Activated CD4-positive, alpha-beta T cell treated with anti-CD3 and anti-CD28 coated beads for 4 hours (primary cell): ENCODE measurements at regions not wholly inside any gene's neighbourhood (a gene's known extent, or its start where the extent isn't known, plus 50 kb on each side); places are given as distances from the start of the nearest gene placed in this dataset.

Experiments used
- DNase-seq, 2 donors: peaks; one replicate each; pipeline ENCODE4 v3.0.0-alpha.2; 2020

GRCh38 chr4:108324450-108324849 is 155.7 kb upstream of the LEF1 start:
- DNase-seq, result no peak

- no peak for DNase-seq
Measured at GRCh38 chr4:108322497-108322896, 153.8 kb upstream of the LEF1 start.

- no peak for DNase-seq
Measured at GRCh38 chr4:108320061-108320460, 151.3 kb upstream of the LEF1 start.

GRCh38 chr4:108317377-108317776 is 148.6 kb upstream of the LEF1 start:
- DNase-seq, result no peak

DNA sequence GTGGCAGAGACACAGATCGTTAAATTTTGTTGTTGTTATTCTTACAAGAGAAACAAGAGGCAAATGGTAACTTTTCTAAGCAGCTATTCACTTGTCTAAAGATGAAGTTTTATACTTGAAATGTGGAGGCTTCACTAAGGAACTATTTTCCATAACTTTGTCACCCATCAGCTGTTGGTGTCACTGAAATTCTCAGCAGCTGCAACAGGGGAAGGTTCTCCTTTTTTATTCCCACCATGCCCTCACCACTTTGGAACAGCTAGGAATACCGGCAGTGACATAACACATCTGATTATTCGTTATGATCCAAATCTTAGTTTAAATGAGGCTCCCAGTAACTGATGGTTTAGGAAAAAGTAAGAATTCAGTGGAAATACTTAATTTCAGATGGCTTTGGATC is 147.0 kb upstream of the LEF1 start:
- no peak for DNase-seq

DNA sequence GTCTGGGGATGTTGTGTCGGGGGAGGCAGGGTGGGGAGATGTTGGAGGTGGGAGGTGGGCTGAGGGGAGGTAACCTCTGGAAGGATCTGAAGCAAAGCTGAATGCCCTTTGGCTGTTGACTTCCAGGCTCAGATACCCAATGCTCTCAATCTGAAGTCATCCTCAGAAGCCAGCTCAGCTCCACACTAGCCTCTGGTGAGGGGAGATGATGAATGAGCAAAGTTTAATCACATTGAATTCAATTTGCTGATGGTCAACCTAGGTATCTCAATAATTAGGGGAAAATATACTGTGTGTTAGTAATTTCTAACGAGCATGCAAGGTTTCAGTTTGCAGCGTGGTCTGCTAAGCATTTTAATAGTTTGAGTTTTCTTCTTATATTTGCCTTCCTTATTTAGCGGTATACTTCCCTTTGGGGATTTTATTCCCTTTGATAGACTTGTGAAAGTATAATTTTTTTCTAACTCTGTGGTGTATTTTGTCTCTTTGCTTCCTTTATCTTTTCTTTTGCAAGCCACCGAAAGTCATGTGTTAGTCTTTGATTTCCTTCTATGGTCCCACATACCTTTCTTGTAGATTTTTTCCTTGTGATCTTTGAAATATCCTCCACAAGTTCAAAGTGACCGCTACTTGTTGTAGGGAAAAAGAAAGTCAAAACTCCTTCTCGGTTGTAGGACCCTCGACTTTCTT is 146.3 kb upstream of the LEF1 start:
- no peak for DNase-seq

DNA sequence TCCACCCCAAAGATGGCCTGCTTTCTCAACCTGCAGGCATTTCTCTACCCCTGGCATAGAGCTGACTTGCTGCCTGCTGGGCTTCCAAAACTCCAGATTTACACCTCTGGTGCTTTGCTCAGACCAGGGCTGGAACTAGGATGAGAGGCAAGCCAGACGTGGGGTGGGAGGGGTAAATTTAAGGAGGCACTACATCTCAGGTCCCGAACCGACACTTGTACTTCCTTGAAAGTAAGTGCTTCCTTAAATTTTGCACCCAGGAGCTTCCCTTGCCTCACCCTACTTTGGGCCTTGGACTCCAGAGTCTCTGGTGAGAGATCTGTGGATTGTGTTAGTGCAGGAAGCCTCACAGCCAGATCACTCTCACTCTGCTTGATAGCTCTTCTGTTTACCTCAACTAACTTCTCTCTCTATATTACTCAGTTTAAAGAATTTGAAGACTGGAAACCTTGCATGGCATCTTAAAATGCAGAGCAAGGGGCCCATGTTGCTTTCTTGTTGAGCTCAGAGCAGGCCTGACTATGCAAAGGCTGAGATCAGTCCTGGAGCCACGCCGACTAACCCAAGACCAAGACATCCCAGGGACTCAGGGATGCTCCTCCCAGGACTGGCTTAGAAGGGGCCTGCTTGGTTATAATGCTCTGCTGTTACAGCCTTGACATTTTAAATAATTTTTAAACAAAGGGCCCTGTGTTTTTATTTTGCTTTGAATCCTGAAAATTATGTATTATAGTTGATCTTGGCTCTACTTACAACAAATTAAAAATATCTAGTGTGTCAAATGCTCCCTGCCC is 145.0 kb upstream of the LEF1 start:
- DNase-seq, result no peak

DNA sequence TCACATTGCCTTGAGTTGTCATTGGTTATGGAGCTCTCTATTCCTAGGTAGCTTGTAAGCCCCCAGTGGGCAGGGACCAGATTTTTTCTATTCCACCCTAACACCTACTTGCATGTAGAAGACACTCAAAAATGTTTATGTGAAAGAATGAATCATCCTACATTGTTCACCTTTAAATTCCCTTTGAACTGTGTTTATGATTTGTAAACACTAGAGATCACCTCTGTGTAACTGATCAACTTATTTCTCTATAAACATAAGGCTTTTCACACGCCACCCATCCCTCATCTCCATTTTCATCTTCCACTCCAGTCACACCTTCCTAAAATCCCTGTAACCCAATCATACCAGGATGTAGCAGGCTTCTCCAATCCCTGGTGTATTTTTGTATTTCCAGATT is 142.6 kb upstream of the LEF1 start:
- DNase-seq, result no peak

DNA sequence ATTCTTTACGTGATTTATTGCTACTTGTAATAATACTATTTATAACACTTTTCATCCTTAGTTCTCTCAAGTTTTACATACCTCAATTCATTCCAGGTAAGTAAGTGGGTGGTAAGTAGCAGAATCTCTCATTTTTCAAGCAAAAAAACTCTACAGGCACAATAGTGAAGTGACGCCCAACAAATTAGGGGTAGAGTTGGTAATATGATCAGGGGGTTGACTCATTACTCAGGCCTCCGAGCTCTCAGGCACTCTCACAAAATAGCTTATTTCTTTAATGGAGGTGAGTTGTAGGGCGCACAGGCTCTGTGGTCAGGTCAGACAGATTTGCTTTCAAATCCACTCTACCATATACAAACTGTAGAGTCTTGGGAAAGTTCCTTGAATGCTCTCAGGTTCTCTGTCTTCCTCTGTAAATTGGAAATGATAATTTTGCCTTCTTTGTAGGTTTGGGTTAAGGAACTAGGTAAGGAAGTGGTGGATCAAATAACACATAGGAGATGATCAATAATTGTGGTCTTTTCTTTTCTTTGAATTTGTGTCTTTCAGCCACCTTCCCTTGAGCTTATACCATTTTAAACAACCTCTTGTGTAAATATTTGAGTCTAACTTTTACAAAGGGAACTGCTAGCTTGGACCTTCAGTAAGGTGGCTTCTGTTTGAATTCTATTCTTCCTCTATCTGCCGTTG is 134.9 kb upstream of the LEF1 start:
- no peak for DNase-seq

DNA sequence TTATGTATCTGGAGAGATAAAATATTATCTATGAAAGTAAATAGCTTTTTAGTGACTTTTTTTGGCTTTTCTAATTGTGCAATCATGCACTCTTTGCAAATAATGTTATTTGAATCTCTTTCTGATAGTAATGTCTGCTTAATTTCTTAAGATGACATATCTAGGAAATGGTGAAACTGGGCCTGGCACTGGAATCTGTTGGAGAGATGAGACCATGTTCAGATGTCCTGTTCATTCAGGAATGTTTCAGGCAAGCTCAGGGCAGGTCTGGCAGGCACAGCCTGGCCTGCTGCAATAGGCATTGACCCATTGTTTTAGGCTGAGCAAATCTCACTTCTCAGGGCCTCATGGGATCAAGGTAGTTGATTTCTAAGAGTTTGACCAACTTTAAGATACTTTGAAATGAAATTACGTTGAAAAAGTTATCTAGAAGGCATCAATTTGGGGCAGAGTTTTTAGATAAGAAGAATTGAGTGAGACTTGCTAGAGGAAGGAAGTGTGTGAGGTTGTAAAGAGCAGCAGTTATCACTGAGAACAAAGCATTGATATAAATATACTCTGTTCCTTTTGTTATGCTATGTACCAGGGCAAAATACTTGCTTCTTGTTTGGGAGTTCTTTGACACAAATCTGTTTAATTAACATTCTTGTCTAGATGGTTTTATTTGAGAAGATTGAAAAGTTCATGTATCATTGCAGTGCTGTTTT is 133.0 kb upstream of the LEF1 start:
- DNase-seq, result no peak

DNA sequence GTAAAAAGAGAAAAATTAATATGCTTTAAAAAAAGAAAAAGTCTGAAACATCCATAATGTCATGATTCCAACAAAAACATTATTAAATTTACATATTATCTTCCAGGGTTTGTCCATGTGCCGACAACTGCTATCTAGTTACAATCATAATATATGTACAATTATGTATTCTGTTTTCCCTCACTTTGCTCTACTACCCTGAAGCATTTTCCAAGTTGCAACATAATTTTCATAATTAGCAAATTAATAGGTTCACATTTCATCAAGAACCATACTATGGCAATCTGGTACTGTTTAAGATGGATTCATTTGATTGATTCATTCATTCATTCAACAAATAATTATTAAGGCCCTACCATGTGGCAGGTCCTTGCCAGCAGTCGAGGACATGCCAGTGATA is 128.9 kb upstream of the LEF1 start:
- no peak for DNase-seq

GRCh38 chr4:108292229-108292628 is 123.5 kb upstream of the LEF1 start:
- no peak for DNase-seq

DNA sequence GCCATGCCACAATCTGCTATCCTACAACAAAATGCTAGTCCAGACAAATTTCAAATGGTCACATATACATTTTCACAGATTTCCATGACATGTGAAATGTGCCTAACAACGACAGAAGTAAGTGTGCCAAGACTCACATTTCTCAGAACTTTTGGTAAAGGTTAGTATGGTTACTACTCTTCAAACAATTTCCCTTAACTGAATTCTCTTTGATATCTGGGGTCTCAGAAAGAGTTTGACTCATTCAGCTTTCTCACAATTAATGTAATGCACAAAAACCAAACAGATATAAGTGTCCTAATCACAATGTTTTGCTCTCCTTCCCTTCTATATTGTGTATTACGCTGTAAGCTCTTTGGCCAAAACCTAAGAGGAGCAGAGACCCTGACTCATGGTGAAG is 122.4 kb upstream of the LEF1 start:
- DNase-seq, result no peak

GRCh38 chr4:108287834-108288413 is 119.2 kb upstream of the LEF1 start:
- DNase-seq, result no peak

- DNase-seq, result no peak
Measured at GRCh38 chr4:108280072-108280471, 111.3 kb upstream of the LEF1 start.

GRCh38 chr4:108276690-108277089 is 108.0 kb upstream of the LEF1 start:
- no peak for DNase-seq

DNA sequence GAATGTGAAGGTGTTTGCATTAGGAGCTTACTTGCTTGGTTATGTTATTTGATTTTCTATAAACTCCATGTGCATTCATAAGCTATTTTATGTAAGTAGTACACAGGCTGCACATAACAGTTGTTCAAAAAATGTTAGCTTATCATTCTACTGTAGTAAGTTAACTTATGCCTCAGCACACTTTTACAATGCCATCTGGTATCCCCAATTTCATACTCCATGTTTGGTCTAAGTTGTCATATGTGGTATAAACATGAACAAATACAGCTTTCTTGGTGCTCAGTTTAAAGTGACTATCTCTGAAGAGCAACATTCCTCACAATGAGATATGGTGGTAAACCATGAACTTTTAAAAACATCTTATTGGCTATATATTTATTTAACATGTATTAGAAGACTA is 104.3 kb upstream of the LEF1 start:
- DNase-seq, result no peak

GRCh38 chr4:108272561-108272960 is 103.8 kb upstream of the LEF1 start:
- no peak for DNase-seq

DNA sequence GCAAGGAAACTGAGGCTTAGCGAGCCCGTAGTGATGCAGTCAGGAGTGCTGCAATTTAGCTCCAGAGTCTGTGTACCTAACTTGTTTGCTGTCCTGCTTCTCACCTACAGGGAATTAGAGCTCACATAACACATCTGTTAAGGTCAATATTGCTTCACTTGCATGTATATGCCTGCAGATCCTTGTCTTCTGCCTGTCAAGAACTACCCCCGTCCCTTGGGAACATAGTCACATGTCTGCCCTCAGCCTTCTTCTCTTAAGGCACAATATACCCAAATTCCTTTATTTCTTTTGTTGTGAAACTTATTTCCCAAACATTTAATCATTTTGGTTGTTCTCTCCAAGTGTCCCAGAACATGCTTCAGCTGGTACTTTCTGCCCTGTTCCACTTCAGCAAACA is 103.3 kb upstream of the LEF1 start:
- DNase-seq, result no peak

DNA sequence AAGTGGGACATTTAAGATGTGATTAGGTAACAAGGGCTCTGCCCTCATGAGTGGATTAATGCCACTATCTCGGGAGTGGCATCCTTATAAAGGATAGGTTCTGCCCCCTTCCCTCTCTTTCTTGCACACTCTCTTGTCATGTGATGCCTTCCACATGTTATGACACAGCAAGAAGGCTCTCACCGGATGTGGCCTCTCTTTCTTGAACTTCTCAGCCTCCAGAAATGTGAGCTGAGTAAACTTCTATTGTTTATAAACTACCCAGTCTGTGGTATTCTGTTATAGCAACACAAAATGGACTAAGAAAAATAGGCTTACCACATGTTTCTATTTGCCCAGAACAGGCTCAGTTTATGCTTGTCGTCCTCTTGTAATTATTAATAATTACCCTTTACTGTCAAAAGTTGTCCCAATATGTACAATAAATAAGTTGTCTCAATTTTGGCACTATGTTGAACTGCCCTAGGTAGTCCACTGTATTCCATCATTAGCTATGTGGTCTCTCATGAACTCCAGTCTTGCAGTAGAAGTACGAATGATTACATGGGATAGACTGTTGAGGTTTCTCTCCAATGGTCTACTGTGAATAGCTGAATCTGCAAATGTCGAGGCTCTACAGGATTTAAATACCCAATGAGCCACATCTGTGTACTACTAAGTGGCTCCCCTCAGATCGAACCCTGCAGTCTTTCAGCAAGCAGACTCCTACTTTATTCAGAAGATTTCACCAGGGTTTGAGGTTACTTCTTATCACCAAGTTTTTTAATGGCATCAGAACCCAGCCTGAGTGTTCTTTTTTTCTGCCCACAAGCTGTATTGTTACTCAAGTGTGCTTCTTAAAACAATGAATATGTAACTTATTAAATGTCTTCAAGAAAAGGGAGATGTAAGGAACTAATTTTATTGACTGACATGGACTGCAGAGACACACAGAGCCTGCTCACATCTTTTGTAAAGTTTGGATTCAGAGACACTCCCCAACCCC is 102.0 kb upstream of the LEF1 start:
- no peak for DNase-seq

GRCh38 chr4:108264693-108265092 is 96.0 kb upstream of the LEF1 start:
- no peak for DNase-seq

DNA sequence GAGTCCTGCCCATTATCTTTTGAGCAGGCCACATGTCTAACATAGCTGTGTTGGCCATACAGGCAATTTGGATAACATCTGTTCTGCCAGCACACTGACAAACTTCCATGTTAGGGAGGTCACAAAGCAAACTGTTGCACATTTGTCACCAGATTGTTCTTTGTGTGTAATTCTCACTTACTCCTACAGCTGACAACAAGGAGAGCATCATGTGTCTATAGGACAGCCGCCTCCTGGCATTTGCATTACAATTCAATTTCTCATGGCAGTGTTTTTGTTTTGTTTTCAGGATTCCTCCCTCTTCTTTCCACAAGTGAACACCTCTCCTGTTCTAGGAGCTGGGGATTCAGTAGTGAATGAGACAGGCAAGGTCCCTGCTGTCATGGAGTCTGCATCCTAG is 94.3 kb upstream of the LEF1 start:
- DNase-seq, result no peak
